Gastroesophageal sphincter (tissue), 3 donors: ENCODE measurements at regions not wholly inside any gene's neighbourhood (a gene's known extent, or its start where the extent isn't known, plus 50 kb on each side); places are given as distances from the start of the nearest gene placed in this dataset.
"Not testable (repeated sequence)": the region's sequence is repeated elsewhere in the genome, so short reads cannot be mapped to it uniquely, and the experiment has no call there.

ENCODE experiments used
- CTCF ChIP-seq, 4 experiments: fragments of 200-600 bp in 2 of 4; fragments of 450-650 bp in 2 of 4; sonication (generic) in 1 of 4; IDR thresholded peaks; one replicate each; pipeline ENCODE4 v1.5.1; 2017 to 2019; ENCODE audit warnings: antibody characterized with exemption in 4 of 4, mild to moderate bottlenecking in 2 of 4, moderate library complexity in 2 of 4
- POLR2AphosphoS5 ChIP-seq: sonication (generic); formaldehyde crosslinking; IDR thresholded peaks from one replicate; pipeline ENCODE4 v1.6.1; 2017; ENCODE audit warnings: antibody characterized with exemption

- not testable (repeated sequence) for TF ChIP-seq CTCF (IDR thresholded peaks at IDR 0.05); POLR2AphosphoS5
These were observed 166.8 kb upstream of the TMCC3 start for GRCh38 chr12:94817201-94817600.
